ENCODE measurements at regions not wholly inside any gene's neighbourhood (a gene's known extent, or its start where the extent isn't known, plus 50 kb on each side); places are given as distances from the start of the nearest gene placed in this dataset.

DNA sequence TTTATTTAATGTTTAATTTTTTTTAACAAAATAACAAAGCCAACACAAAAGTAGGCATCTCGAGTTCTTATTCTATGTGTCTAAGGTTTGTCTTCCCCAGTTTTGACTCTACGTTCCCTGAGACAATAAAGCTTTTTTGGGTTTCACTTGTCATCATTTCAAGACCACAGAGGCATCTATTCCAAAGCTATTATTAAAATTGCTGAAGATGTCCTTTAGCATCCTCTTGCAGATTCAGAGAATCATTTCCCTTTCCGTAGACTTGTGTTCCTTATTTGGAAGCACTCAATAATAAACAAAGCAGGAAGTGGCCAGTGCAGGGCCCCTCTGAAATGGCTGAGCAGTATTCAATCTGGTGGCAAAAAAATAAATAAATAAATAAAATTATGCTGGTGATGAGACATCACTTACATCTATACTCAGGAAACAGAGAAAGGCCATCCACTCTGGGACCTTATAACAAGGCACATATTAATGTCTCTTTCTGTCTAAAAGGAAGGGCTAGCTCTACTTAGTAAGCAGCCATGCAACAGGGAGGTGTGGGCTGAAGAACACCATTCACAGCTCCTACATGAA, 362.3 kb downstream of the WDR72 start:
- no peak for DNase-seq

DNA sequence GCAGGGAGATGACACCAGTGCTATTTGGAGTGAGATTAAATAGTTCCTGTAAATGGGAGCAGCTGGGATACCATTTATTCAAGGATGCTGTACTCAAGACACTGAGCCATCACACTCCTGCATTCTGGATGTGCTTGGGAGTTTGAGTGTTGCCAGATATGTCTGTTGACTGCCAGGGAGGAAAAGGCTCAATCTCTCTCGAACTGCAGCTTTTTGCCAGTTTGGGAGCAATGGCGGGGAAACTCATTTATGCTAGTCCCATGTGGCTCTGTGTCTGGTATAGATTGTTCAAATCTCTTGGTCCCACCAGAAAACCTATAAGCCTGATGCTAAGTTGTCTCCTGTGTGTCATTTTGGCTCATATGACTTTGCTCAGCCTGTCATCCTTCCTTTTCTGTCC, 363.6 kb downstream of the WDR72 start:
- DNase-seq, result no peak

DNA sequence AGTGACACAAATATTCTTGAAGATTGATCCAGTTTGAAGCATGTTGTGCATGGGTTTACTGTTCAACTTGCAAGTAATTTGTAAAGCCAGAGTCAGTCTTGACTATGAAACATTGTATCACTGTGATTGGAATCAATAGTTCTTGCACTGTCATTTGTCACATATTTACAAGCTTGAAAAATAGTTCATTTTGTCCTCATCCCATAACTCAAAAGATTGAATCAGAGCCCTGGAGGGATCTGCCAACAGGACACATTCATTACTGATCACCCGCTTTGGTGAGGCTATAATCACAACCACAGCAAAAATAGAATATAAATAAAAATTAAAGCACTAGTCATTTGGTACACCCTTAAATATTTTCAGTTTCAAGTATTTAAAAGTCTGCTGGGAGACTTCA, 368.9 kb downstream of the WDR72 start:
- DNase-seq, result no peak

DNA sequence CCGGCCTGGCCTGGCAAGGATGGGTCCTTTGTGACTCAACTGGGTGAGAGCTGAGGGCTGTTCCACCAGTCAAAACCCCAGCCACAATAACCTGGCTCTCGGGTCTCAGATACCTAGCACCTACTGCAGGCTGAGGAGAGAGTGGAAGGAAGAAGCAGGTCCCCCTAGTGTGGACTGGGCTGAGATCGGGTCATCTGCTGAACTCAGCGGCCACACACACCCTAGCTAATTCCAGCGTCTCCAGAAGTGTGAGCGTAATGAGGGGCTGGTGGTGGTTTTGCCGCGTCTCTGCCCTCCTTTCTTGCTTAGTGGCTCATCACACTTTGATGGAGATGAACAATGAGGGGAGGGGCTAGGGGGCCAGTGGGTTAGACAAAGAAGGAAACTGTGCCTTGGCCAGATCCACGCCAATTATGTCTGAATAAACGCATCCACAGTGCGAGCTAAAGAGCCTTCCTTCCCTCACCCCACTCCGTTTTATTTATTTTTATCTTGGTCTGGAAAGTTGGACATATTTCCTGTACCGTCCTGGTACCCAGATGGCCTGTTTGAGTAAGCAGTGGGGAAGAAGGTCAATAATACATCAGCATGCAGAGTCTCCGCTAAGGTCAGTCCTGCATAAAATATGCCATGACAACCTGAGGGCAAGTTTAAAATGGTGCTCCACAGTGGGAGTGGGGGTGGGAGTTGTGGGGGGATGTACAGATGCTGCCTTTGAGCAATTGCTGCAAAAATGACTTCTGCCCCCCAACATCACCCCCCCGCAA, 370.0 kb downstream of the WDR72 start:
- no peak for DNase-seq

DNA sequence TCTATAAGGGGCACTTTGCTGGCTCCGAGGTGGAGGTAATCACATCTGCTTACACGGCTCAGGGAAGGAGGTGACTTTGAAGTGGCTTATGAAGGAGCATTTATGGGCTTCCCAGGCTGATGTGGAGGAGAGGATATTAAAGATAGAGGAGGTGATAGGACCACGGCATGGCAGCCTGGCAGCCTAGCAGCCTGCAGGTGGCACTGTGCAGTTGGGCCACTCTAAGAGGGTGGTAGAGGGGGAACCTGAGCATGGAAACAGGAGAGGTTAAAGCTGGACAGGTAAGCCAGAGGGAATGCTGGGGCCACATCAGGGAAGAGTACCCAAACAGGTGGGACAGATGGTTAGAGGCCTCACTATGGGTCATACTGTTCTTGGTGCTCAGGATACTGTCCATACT, 375.0 kb downstream of the WDR72 start:
- no peak for DNase-seq

DNA sequence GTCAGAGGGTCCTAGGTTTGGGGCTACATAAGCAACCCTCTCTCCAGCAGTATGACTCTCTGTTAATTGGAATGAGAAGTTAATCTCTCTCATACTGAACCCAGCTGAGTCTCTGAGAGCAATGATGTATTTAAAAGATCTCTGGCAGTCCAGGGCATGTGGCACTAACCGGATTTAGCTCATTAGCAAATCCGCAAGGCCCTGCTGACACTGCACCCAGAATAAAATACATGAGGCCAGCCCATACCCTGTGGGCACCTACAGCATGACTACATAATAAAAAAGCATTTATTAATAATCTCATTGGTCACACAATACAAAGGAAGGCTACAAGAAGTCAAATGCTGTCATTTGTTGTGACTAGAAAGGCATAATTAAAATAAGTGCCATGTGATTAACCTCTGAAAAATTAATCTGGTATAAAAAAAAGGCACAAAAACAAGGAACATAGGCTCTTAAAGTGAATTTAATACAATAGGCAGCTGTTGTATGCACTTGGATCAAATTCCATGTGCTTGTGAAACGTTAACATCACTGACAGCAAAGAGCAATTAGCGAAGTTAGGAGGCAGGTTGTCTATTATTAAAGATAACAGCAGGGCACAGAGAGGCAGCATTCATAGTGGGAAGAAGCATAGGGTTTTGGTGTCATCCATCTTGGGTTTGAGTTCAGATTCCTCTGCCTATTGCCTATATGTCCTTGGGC, 381.2 kb downstream of the WDR72 start:
- no peak for DNase-seq

DNA sequence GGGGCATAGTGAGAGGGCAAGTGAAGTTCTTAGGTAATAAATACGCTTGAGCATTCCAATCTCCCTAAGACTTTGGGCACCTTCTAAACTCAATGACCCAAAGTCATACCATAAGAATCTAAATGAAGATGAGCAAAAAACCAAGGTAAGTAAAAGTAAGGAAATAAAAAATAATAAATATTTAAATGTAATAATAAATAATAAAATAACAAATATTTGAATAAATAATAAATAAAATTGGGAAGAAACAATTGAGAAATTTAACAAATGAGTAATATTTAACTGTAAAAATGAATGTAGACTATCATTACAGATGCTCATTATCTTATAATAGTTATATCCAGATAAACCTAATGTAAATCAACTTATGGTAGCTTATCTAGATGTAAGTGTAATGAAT, 391.7 kb downstream of the WDR72 start:
- DNase-seq, result no peak

DNA sequence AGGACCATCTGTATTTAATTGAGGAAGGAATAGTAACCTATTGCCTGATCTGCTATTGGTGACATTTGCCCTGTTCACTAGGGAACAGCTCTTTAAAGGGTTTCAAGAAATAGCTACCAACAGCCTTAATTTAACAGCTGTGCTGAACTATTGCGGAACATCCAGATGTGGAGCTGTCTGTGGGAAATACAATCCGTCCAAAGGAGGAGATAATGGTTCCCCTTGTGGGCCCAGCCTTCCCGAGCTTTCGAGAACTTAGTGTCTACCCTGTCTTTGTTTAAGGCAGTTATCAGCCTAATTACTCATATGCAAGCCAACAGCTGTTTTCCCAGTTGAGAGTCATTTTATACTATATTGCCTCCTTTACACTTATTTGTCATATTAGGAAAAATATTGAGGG, 398.6 kb downstream of the WDR72 start:
- DNase-seq, result no peak

DNA sequence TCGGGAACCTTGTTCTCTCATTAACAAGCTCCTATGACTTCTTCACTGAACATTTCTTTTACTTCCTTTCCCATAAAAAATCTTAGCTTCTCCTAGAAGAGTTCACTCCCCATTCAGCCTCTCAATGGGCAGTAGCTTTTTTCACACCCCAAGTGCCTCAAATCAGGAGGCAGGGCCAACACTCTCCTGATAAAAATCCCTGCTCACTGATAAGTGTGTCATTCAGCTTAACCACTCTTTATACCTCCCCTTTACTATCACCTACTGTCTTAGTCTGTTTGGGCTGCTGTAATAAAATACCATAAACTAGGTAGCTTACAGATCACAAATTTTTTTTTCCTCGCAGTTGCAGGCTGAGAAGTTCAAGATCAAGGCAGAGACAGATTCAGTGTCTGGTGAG, 400.4 kb downstream of the WDR72 start:
- DNase-seq, result no peak

DNA sequence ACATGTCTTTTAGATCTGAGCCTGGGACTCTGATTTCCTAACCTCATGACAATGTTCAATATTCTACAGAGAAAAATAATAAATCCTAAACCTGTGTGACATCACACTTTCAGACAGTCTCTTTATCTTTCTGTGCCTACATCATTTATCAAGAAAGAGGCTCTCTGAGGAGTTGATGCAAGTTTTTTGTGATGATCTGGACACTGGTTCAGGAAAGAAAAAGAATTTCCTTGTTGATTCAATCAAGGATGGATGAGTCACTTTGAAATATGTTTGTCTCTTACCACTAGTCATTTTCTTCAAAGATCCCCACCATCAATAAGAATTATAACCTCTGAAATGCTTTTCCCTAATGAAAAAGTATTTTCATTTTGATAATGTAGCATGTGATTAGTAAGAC, 404.6 kb downstream of the WDR72 start:
- DNase-seq, result no peak

DNA sequence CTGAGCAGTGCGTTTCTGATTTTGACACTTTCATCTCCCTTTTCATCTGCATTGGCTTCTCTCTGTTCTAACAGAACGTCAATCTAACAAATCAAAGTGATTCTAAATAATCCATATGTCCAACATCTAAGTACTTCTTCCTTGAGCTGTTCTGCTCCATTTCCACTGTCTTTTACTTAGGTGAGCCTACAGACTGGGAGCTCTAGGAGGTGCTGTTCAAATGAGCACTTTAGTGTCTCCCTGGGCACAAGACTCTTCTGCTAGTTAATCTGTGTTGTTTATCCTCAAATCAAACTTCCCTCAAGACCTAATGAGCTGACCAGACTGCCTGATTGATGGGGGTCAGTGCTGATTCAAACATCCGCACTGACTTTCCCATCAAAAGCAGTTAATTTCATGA, 408.1 kb downstream of the WDR72 start:
- no peak for DNase-seq

DNA sequence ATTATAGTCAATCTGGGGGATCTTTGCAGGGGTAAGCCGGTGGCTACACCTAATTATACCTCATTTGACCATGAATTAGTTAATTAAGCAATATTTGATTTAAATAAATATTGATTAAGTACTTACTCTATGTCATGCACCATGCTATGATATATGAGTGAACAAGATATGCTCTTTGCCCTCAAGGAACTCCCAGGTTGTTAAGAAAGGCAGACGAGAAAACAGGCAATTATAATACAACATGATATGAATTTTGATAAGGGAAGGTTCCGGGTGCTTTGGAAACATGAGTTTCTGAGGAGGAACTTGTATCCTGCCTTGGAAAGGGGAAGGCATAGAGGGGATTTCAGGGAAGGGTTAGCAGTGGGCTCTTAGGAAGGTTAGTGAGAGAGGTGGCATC, 412.9 kb downstream of the WDR72 start:
- DNase-seq, result no peak

DNA sequence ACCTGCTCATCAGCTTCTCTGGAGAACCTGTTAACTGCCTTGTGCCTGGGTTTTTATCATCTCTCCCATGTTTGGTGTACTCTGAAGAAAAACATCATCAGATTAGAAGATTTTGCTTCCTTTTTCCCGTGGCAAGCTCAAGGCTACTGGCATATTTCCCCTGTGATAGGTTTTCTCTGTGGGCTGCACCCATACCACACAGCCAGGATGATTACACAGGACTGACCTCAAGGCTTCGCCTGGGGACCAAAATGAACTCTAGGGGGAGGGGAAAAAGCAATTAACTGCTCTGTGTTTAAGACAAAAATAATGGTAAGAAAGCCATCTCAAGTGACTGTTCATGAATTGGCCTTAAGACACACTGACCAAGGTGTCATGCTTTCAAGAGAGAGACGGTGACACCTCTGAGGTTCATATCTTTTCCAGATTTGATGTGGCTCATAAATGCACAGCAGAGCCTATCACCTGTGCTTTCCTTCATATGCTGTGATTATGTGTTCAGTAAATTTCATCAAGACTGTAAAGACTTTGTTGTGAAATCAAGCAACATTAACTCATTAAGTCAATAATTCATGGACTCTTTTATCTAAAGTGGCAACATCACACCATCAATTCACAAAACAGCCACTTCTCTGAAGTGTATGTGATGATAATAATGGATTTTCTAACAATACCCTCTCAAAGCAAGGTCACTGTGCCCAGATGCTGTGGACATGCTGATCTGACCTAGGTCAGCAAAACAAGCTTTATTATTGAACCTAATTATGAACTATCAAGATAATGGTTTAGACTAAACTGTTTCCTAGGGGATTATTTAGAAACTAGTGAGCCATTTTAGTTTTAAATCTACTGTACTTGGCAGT, 427.9 kb downstream of the WDR72 start:
- no peak for DNase-seq

DNA sequence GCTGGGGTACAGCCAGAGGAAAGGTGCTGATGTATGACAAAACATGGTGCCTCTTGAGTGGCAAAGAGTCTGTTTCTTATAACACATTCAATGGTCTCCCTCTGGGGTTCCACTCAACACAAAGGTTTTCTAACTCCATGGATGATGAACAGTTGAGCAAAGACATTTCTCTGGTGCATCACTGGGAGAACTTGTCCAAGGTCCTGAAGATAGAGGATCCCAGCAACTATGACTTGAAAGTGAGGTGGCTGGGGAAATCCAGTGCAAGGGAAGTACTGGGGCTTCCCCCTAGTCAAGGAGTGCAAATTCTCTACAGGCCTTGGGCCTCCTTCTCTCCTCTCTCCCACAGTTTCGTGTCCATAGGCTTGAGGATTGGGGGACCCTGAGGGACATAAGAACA, 431.1 kb downstream of the WDR72 start:
- DNase-seq, result no peak

DNA sequence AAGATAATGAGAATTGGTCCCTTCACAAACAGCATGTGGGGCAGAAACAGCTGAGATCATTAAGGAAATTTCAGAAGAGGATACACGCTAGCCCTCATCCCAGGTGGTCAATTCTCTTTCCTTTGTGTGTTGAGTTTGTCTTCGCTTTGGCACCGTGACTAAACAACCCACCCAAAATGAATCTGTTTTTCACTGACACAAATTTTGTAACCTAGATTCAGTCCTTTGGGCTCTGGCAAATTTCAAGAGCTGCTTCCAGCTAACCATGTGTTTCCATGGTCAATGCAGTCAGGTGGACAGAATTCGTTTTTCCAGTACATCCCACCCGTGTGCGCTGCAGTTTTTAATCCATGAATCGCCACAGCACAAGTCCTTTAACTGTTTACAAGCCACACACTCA, 435.4 kb downstream of the WDR72 start:
- no peak for DNase-seq

DNA sequence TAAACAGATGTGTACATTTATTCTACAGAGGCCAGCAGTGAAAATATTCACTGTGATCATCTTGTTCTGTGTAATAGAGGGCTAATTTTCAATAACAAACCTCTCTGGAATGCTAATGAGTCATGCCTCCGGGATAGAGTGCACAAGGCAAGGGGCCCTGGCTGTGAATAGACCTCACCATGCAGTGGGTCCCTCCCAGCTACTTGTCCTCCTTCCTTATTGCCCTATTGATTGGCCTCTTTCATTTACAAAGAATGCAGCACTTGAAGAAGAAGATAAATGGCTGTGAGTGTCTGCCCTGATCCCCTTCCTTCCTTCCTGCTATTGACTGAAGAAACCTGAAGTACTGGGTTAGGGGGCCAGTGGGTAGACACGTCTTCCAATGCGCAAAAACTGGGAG, 436.3 kb downstream of the WDR72 start:
- DNase-seq, result no peak

DNA sequence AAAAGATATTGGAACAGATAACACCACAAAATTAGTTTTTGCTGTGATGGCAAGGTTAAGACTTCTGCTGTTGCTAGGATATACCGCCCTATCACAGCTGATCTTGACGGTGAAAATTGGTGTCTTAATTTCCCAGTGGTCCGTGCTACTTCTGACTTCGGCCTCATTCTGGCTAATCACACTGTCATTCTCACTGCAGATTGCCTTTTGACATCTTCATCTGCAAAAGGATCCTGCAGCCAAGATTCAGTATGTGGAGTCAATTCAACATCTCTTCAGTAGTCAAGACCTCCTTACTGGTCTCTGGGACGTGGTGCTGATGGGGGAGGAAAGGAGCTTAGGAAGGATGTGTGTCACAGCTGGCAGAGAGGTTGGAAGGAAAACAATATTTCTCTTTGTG, 438.6 kb downstream of the WDR72 start:
- no peak for DNase-seq

DNA sequence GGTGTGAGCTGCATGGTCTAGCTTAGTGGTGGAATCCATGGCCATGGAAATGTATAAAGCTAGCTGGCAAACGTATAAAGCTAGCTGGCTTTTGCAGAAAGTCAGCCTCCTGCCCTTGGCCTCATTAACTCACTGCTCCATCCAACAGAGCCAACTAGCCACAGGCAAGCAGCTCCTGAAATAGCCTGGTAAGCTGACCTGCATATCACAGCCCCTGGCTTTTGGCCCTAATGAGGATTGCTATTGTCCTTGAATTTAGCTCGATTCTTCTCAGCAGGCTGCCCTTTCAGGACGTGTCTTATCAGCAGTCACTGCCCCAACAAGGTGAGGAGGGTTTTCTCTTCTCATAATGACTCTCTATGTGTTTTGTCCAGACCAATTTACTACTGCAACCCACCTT, 446.8 kb downstream of the WDR72 start:
- DNase-seq, result no peak

DNA sequence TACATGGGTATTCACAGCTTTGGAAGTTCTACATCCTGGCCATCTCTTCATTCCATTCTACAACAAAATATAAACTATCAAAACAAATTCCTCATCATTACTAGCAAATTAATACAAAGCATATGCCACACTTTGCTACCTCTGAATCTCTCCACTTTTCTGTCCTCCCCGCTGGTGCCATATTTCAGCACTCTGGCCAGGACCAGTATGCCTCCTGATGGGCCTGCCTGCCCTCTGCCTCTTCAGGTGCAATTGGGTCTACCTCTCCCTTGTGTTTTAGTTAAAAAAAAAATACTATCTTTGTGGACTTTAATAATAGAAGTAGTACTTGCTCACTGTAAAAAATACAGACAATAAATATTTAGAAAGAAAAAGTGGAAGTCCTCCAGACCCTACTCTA, 448.8 kb downstream of the WDR72 start:
- DNase-seq, result no peak

DNA sequence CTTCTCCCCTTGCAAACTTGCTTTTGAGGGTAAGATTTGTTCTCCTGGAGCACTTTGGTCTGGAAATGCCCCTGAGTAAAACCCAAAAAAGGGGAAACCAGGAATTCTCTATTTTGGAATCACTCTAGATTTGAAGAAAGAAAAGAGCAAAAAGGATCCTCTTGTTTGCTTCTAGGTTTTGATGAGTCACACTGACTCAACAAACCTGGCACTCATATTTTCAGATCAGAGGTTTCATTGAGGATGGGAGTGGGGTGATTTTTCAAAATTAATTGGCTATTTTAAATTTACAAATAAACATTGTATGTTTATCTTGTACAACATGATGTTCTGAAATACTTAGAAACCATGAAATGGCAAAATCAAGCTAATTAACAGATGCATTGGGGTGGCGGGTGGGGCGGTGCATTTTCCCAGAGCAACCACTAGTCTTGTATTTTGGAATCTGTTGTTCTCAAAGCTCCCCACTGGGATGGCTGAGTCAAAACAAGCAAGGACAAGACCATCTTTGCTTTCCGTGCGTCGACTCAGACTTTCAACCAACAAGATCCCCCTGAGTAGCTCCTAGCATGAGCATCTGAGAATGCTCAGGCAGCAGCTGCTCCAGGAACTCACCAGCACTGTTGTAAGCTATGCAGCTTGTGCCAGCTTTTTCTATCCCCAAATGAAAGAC, 451.4 kb downstream of the WDR72 start:
- DNase-seq, result no peak

DNA sequence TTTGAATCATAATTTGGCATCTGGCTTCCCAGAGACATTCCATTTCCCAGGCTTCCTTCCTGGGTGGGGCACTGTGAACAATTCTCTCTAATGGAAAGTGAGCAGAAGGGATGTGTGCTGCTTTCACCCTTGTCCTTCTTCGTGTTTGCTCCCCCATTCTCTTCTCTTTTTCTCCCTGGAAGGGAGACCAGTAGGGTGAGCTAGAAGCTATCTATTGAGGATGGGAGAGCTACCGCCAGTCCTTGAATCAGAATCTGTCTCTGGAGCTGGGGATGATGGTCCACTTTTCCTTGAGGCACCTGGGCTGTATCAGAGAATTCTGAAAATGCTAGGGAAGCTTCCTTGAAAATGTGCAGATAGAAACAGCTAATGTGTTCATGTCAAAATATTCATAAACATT, 453.9 kb downstream of the WDR72 start:
- DNase-seq, result no peak

DNA sequence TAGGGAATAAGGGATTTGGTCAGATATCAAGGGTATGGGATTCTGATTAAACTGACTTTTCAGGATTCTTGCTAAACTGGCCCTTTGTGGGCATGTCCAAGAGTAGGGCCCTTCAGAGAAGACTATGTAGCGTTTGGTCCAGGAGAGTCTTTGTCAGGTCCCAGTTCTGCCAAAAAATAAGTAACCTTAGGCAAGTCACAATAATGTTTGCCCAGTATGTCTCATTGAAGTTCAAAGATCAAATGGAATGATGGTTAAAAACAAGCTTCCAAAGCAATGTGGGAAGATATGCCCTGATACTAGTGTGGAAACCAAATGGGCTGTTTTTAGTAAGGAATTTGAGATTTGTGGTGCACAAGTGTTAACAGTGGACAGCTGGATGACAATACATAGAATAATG, 454.4 kb downstream of the WDR72 start:
- no peak for DNase-seq

DNA sequence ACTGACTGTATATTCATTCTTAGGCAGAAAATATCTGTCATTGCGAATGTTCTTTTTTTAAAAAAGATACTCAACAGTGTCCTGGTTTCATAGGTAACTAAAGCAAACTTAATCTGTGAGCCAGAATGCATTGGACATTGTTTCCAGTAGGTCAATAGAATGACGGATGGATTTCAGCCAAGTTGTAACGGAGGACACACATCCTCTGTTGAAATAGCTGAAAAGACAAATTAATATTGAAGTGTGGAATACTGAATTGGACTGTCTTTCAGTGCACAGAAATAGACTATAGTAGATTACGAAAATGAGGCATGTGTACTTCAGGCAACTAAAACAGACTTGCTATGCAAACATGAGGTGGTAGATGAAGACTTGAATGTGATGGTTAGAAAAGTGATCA, 461.6 kb downstream of the WDR72 start:
- DNase-seq, result no peak

Measured in NCI-H1436 (cell line).